Fibroblast of villous mesenchyme (primary cell): ENCODE measurements at regions not wholly inside any gene's neighbourhood (a gene's known extent, or its start where the extent isn't known, plus 50 kb on each side); places are given as distances from the start of the nearest gene placed in this dataset.
"Not testable (repeated sequence)": the region's sequence is repeated elsewhere in the genome, so short reads cannot be mapped to it uniquely, and the experiment has no call there.

Experiments
- DNase-seq: peaks from one replicate; pipeline ENCODE4 v3.0.0-alpha.2; 2010; ENCODE audit warnings: low read depth
- H3K4me3 ChIP-seq: 2 replicates; pipeline ENCODE4 v1.5.1; 2011; ENCODE audit warnings: low read depth, mild to moderate bottlenecking, low read length
- CTCF ChIP-seq: IDR thresholded peaks from 2 replicates; pipeline ENCODE4 v1.5.1; 2012; ENCODE audit warnings: low read depth, mild to moderate bottlenecking, low read length; ENCODE audit not compliant: insufficient read depth

DNA sequence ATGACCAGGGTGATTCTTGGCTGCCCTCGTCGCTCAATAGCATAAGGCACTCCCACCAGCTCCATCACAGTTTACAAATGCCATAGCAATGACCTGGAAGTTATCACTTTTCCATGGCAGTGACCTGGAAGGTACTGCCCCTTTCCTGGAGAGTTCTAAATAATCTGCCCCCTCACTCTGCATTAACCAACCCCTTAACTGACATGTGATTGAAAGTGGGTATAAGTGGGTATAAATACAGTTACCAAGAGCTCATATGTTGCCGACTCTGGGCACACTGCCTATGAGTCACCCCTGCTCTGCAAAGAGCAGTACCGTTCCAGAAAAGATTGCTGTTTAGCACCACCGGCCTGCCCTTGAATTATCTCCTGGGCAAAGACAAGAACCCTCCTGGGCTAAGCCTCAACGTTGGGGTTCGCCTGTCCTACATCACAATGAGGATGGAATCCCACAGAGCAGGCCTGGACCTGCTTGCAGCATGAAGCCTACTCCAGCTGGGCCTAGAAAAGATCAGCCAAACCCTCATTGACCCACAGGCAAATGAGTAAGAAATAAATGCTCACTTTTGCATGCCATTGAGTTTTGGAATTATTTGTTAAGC, 95.2 kb upstream of the SEC14L1 start:
- H3K4me3 ChIP-seq = no peak overlapping the region

DNA sequence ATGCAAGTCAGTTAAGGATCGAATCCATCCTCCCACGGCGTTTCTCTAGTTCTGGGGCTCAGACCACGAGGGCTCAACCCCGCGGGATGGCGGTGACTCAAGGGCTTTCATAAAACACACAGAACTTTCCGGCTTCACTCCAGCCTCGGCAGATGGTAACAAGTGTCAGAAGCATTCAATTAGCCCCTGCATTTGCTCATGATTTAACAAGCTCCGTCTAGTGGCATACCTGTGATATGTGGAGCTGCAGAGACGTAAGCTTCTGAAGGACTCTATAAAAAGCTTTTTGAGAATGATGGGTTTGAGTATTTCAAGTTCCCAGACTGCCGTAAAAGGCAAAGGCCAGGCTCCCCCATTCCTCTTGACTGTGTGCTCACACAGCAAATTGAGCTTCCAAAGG, 91.3 kb upstream of the SEC14L1 start:
- TF ChIP-seq CTCF = no peak
- DNase-seq = no peak
- no peak overlapping the region for H3K4me3 ChIP-seq

More for the DNA sequence above, 95.2 kb upstream of the SEC14L1 start:
- no peak for TF ChIP-seq CTCF
- no peak for DNase-seq

DNA sequence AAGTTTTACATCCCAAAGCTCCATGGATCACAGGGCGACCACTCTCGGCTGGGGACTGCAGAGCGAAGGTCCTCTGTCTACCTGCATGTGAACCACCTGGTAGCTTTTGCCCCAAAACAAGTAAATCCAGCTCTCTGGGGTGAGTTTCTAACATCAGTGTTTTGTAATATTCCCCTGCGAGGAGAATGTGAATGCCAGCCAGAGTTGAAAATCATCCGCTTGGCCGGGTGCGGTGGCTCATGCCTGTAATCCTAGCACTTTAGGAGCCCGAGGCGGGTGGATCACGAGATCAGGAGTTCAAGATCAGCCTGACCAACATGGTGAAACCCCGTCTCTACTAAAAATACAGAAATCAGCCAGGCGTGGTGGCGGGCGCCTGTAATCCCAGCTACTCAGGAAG, 89.9 kb upstream of the SEC14L1 start:
- H3K4me3 ChIP-seq, DNase-seq: not testable (repeated sequence)

DNA sequence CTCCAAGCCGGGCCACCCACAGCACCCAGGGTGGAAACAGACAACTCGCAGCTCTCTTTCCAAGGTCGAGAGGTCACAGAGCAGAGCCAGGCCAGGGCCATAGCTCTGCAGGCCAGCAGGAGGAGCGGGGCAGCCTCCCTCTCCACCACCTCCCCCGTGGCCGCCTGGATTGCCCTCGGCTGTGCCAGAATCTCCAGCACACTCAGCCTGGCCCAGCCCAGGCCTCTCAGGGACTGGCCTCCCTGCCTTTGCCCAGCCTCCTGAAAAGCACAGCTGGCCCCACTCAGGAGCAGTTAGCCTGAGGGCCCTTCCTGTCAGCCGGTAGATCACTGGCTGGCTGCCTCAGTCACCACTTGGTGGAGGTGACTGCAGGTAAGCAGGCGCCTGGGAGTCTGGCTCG, 85.8 kb upstream of the SEC14L1 start:
- H3K4me3 ChIP-seq = no peak overlapping the region

GRCh38 chr17:77055453-77055852, 85.3 kb upstream of the SEC14L1 start:
- TF ChIP-seq CTCF = no peak
- H3K4me3 ChIP-seq = no peak overlapping the region
- DNase-seq = no peak

More for the DNA sequence above, 85.8 kb upstream of the SEC14L1 start:
- no peak for TF ChIP-seq CTCF
- DNase-seq = no peak

- no peak for DNase-seq
- no peak for TF ChIP-seq CTCF
- no peak overlapping the region for H3K4me3 ChIP-seq
These were observed 82.8 kb upstream of the SEC14L1 start for GRCh38 chr17:77058016-77058415.

GRCh38 chr17:77061669-77062068, 79.1 kb upstream of the SEC14L1 start:
- no peak for DNase-seq
- H3K4me3 ChIP-seq = no peak overlapping the region
- TF ChIP-seq CTCF = no peak
